GM12874 (cell line): ENCODE measurements at regions not wholly inside any gene's neighbourhood (a gene's known extent, or its start where the extent isn't known, plus 50 kb on each side); places are given as distances from the start of the nearest gene placed in this dataset.

Source experiments
- TF ChIP-seq, protein P1 (sequence below): IDR thresholded peaks from 2 replicates; pipeline ENCODE4 v1.5.1; 2011; ENCODE audit warnings: low read depth, mild to moderate bottlenecking, control low read depth, low read length, moderate library complexity; ENCODE audit not compliant: insufficient read depth

DNA sequence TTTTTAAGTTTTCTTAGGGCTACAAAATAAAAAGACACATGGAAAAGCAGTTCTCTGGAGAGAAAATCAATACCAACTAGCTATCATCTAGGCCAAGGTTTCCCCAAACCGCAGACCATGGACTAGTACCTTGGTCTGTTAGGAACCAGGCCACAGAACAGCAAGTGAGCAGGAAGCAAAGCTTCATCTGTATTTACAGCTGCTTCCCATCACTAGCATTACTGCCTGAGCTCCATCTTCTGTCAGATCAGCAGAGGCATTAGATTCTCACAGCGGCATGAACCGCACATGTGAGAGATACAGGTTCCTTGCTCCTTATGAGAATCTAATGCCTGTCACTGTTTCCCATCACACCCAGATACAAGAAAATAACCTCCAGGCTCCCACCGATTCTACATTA is 1907.6 kb upstream of the ACO1 start:
- TF ChIP-seq, protein P1, sequence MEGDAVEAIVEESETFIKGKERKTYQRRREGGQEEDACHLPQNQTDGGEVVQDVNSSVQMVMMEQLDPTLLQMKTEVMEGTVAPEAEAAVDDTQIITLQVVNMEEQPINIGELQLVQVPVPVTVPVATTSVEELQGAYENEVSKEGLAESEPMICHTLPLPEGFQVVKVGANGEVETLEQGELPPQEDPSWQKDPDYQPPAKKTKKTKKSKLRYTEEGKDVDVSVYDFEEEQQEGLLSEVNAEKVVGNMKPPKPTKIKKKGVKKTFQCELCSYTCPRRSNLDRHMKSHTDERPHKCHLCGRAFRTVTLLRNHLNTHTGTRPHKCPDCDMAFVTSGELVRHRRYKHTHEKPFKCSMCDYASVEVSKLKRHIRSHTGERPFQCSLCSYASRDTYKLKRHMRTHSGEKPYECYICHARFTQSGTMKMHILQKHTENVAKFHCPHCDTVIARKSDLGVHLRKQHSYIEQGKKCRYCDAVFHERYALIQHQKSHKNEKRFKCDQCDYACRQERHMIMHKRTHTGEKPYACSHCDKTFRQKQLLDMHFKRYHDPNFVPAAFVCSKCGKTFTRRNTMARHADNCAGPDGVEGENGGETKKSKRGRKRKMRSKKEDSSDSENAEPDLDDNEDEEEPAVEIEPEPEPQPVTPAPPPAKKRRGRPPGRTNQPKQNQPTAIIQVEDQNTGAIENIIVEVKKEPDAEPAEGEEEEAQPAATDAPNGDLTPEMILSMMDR = no peak

DNA sequence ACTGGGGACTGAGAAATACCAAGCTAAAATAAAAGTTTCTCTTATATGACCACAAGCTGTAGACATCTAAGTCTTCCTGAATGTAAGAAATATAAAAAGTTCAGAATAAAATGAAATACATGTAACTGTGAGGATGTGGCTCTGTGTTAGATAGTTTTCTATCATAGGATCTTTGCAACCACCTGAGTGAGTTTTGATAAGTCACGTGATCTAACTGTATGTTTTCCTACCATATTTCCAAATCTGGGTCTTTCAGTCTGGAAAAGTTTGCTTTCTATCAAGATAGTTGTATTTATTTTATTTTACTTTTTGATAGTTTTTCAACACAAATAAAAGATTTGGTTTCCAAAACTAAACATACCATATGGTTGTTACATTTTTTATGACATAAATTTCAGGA is 1905.8 kb upstream of the ACO1 start:
- TF ChIP-seq, protein P1 = no peak

DNA sequence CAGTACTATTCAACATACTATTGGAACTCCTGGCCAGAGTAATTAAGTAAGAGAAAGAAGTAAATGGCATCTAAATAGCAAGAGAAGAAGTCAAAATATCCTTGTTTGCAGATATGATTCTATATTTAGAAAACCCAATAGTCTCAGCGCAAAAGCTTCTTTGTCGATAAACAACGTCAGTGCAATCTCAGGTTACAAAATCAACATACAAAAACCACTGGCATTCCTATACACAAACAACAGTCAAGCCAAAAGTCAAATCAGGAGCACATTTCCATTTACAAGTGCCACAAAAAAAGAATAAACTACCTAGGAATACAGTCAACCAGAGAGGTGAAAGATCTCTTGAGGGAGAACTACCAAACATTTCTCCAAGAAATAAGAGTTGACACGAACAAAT is 1901.9 kb upstream of the ACO1 start:
- TF ChIP-seq, protein P1 = no peak

DNA sequence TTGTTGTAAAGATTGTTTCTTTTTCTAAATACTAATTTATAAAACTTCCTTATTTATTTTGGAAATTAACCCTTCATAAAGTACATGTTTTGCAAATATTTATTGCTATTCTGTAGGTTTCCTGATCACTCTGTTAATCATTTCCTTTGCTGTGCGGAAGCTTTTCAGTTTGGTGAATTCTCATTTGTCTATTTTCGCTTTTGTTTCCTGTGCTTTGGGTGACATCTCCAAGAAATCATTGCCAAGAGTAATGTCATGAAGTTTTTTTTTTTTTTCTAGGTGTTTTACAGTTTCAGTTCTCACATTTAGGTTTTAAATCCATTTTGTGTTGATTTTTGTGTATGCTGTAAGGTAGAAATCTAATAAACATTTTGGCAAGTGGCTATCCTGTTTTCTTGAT is 1899.8 kb upstream of the ACO1 start:
- TF ChIP-seq, protein P1 = no peak

DNA sequence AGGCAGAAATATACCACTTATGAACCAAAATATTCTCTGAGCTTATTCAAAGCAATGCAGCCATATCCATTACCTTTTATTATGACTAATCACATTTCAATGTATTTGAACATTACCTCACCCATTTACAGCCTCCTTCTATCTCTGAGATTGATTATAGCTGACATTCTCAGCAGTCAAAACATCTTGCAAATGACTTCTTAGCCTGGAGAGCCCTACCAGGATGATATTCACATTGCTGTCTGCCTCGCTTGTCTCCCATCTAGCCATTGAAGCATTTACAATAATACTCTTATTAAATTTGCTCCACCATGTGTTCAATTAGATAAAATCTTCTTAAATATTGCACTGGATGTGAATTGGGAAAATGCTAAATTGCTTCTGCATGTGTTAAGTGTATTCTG is 1879.9 kb upstream of the ACO1 start:
- TF ChIP-seq, protein P1 = no peak

DNA sequence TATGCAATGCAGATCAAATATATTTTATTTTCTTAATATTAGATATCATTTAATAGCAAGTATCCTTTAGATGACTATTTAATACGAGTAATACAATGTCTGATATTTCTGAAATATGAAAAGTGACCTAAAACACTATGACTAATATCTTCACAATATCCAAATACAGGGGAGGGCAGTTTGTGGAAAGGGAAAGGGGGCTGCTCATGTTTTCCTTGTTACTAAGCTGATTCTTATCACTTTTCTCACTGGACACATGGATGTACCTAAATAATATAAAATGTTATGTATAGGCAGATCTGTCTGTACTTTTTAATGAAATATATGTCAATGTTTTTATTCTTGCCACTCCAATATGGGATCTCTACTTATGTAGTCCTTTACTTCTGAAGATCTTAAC is 1879.1 kb upstream of the ACO1 start:
- TF ChIP-seq, protein P1 = no peak

DNA sequence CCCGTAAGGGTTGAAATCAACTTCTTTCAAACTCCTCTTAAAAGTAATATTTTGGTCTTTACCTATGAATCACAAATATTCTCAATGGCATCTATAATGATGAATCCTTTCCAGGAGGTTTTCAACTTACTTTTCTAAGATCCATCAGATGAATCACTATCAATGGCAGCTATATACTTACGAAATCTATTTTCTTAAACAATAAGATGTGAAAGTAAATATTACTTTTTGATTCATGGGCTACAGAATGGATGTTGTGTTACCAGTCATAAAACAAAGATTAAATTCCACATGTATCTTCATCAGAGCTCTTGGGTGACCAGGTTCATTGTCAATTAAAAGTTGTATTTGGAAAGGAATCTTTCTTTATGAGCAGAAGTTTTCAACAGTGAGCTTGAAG is 1877.7 kb upstream of the ACO1 start:
- TF ChIP-seq, protein P1 = no peak

DNA sequence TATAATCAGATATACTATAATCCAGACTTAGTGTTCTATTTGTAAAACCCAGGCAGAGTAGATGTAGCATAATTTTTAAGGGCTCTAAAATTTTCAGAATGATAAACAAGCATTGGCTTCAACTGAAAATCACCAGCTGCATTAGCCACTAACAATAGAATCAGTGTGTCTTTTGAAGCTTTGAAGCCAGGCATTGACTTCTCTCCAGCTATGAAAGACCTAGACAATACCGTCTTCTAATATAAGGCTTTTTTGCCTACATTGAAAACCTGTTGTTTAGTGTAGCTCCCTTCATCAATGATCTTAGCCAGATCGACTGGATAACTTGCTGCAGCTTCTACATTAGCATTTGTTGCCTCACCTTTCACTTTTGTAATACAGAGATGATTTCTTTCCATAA is 1877.3 kb upstream of the ACO1 start:
- TF ChIP-seq, protein P1 = no peak
